HG03103 (cell line): ENCODE measurements at regions not wholly inside any gene's neighbourhood (a gene's known extent, or its start where the extent isn't known, plus 50 kb on each side); places are given as distances from the start of the nearest gene placed in this dataset.
A peak's percentile ranks its signal among the peaks of the same experiment; 100 is the strongest.

Source experiments
- ATAC-seq: cut with Tn5 transposase; IDR thresholded peaks from one replicate; pipeline ENCODE4 v1.9.1; 2021; ENCODE audit warnings: low read depth; ENCODE audit not compliant: unreplicated experiment

DNA sequence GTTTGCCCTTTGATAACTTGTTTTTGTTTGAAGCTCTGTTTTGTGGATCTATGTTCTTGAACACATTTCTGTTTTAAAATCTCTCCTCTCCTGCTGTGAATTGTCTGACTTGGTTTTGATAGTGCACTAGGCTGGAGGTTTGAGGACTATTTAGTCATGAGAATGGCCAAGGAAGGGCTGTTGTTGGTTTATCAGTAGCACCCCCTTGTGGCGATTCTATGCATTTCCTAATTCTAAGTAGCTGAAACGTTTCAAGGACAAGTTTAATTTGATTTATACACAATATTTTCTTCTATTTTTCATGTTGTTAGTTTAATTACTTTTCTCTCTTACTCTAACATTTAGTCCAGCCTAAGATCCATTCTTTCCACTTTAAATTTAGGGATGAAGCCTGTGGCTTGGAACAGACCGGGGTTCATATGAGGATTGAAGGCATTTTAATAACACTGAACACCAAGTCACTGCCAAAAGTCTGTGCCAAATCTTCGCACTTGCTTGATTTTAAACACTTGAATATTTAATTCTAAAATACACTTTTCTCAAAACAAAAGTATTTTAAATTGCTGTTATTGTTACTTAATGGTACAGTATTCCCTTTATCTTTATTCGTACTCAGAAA, 166.0 kb downstream of the SOCS6 start:
- peak; percentile 73 for ATAC-seq

DNA sequence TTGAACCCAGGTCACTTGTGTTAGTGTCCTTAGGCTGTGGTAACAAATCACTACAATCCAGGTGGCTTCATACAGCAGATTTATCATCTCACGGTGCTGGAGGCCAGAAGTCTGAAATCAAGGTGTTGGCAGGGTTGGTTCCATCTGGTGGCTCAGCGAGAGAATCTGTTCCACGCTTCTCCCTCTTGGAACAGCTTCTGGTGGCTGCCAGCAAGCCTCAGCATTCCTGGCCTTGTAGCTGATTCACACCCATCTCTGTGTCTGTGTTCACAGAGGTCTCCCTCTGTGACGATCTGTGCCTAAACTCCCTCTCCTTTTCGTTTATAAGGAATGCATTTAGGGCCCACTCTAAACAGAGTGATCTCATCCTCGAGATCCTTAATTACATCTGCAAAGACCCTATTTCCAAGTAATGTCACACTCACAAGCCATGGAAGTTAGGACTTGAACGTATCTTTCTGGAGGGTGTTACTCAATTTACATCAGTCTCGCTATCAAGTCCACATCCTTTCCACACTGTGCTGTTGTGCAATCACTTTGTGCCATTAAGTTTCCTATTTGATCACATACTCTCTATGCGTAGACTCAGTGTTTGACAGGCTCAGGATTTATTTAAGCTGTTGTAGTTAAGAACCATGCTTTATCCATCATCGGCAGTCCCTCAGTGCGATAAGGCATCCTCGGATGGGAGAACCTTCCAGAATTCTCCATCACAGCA, 164.4 kb downstream of the SOCS6 start:
- no peak for ATAC-seq

DNA sequence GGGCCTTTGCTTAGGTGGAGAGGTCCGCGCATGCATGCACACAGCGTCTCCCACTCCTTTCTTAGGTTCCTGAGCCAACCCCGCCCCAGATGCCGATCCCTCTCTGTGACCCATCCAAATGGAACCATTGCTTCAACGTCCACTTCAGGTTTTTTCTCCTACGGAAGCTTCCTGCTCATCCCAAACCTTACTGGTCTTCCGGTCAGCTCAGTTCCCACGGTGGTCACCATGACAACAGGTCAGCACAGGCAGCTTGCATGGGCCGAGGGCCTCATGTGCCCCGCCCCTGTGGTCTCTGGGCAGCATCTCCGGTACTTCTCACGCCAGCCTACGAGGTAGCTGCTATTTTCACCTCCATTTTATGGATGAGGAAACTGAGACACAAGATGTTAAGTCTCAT, 163.7 kb downstream of the SOCS6 start:
- no peak for ATAC-seq

DNA sequence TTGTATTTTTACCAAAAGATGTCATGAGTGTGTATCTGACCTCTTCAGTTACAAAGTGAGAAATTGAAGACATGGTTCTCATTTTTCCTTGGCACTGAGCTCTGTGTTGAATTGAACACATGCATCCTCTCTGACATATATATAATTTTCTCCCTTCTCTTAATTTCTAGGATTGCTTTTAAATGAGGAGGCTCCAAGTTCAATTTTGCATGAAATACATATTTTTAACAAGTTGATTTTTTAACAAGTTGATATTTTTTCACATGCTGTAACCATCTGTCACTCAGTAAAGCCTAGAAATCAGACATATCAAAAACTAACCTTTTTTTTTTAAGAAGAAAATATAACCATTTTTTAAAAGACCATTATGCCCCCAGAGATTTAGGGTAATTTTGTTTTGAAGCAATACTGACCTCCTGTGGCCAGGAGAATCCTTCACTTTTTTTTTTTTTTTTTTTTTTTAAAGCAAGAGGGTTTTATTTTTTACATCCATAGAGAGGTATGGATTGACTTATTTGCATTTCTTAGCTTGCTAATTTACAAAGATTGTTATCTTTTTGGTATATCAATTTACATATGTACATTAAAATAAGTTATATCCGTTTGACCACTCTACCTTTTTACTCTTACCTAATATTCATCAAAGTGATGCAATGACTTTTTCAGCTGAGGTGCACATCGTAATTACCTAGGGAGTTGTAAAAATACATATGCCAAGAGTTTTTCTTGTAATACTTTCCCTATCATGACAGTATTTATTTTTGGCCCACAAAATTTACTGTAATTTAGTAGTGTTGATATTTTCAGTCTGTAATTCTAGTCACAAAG, 161.8 kb downstream of the SOCS6 start:
- no peak for ATAC-seq

DNA sequence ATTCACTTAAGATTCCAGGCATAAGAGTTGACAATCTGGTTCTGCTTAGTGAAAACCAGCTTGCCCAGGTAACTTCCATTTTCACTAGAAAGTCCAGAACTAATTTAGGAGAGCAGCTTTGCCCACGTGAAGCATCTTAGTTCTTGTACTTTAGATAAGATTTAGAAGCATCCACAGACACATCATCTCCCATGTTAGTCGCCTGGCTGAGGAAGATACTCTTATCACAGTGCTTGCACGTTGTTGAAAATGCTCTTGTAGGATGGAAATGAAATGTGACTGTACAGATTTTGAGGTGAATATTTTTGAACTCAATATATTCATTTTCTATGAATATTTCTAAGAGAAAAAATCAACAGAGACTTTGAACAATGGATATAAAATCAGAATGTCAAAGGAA, 159.7 kb downstream of the SOCS6 start:
- ATAC-seq: no peak

DNA sequence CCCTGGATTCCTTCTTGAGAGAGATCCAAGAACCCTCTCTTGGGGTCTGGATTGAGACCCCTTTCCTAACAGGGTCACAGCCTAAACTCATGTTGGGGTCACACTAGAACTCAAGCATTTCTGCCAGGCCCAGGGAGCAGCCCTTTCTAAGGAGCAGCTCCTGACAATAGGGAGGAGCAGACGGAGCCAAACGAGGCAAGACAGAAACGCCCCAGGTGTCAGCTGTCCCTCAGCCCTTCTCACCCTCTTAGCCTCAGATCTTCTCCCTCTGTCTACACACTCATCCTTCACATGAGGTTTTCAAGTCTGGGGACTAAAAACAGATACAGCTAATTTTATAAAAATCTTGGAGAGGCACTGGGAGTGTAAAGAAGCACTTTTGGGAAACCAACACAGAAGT, 157.2 kb downstream of the SOCS6 start:
- ATAC-seq: no peak

DNA sequence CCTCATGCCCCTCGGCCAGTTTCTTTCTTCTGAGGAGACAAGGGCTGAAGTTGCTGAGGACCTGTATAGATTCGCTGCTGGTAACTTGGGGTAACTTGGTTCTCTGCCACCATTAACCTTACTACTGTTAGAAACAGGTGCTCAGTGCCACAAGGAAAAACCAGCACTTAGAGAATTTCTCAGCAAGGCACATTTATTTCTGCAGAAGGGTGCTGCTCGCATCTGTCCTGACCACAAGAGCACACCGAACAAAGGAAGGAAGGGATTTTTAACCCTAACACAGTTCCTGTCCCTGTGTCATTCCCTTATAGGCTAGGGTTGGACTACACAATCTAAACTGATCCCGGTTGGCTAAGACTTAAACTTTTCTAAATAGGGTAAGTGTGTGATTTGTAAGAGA, 154.1 kb downstream of the SOCS6 start:
- ATAC-seq: no peak

DNA sequence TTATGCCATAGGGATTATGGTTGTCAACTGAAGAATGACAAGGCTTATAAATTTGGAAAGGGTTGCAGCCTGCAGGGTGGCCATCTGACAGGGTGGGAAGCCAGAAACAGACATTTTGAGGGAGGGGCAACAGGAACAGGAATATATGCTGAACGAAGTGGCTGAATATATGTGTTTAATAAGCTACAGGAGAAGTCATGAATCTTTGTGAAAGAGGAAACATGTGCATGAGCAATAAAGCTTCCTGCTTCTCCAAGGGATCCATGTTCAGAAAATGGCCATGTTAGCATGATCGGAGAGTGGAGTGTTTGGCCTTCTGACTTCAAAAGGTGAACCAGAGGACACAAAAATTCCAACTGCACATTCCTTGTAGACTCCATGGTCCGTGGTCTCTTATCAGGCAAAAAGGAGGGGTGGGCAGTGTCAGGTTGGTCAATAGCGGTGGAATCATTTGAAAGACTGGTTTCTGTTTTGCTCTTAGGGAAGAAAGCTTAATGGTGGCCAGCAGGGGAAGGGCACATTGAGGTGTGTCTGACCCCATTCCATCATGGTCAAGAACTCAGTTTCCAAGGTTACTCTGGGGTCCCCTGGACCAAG, 144.1 kb downstream of the SOCS6 start:
- ATAC-seq: no peak

DNA sequence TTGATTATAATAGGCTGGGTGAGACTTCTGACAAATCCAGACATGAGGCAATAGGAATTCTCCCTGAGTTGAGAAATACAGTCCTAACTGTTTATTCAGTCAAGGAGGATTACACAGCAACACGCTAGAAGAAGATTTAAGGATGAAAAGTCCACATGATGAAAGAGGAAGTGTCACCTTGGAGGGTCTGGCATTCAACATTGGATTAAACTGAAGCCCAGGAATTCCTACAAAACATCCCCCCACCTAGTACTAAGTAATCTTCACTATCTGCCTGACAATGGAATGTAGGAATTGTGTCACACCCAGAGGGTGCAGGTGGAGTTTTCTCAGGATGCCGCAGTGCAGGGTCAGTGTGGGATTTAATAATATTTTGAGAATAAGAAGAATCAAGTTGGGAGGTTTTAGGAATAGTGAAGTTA, 142.4 kb downstream of the SOCS6 start:
- no peak for ATAC-seq

DNA sequence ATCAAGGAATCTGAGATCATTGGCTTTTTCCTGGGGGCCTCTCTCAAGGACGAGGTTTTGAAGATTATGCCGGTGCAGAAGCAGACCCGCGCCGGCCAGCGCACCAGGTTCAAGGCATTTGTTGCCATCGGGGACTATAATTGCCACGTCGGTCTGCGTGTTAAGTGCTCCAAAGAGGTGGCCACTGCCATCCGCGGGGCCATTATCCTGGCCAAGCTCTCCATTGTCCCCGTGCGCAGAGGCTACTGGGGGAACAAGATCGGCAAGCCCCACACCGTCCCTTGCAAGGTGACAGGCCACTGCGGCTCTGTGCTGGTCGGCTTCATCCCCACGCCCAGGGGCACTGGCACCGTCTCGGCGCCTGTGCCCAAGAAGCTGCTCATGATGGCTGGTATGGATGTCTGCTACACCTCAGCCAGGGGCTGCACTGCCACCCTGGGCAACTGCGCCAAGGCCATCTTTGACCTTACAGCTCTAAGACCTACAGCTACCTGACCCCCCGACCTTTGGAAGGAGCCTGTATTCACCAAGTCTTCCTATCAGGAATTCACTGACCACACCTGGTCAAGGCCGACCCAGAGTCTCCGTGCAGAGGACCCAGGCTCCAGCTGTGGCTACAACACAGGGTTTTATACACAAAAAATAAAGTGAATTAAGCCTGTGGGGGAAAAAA, 141.8 kb downstream of the SOCS6 start:
- ATAC-seq: no peak

DNA sequence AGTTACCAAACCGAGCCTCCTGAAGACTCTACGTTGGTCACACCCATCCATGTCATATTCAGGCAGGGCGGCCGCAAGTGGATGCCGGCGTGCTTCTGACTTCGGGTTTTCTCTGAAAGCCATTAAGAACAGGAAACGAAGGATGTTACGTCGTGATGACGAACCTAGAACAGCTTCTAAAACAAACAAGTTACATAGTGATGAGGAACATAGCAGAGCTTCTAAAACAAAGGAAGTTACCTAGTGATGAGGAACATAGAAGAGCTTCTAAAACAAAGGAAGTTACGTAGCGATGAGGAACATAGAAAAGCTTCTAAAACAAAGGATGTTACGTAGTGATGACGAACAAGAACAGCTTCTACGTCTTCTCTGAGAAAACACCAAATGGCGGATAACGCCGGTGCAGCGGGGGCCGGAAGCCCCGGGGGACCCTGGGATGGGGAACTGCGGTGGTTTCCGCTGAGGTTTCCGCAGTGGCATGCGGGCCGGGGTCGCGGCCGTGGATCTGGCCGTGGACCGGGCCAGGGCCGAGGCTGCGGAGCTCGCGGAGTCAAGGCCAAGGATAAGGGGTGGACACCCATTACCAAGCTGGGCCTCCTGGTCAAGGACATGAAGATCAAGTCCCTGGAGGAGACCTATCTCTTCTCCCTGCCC, 141.1 kb downstream of the SOCS6 start:
- ATAC-seq: no peak

DNA sequence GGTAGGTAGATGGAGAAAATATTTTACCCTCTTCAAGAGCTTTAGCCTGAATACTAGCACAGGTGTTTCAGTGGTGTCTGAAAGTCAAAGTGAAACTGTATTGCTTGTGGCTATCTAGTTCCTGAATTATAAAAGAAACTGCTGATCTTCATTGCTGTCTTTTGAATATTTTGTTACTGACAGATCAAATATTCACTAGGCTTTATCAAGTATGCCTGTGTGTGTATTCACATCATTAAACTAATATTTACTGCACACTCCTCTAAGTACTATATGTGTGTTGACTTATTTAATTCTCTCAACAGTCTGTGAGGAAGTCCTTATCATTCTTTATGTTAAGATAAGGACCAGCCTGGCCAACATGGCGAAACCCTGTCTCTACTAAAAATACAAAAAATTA, 139.6 kb downstream of the SOCS6 start:
- ATAC-seq: peak; percentile 99

DNA sequence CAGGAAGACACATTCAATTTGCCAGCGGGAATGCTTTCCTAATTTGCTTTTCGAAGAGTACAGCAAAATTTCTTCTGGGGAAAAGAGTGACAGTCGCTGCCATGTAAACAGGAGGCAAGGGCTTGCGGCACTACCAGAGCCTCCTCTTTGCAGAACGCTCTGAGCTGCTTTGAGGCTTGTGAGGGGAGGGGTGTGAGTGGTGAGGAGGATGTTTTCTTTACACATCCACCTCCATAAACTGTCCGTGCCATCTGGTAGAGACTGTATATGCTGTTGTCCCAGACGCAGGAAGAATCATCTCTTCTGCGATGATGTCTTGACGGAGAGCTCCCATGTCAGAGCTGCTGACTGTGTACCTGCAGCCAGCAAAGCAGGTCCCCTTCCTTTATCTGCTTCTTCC, 138.0 kb downstream of the SOCS6 start:
- ATAC-seq: no peak

DNA sequence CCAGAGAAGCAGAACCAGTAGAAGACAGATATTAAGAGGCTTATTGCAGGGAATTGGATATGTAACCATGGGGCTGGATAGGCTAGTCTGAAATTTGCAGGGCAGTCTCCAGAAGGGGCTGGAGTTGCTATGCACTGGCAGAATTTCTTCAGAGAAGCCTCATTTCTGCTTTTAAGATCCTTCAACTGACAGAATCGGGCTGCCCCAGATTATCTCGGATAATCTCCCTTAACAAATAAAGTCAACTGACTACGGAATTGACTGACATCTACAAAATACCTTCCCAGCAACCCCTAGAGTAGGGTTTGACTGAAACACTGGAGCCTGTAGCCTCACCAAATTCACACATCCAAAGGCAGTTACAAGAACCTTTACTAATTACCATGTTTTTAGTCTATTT, 136.4 kb downstream of the SOCS6 start:
- no peak for ATAC-seq

DNA sequence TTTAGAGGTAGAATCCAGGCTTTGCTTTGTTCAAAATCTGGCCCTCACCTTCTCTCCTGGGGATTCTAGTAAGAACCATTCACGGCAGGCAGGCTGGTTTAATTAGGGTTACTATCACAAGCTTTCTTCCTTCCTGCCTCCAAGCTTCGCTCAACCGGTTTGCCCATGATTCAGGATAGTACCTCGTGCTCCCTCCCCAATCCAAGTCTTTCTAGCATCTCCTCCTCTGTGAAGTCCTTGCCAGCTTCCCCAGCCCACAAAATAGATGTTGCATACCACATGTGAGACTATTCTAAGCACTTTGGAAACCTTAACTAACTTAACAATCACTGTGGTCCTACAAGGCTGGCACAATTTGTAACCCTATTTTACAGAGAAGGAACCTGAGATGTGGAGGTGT, 135.1 kb downstream of the SOCS6 start:
- ATAC-seq: no peak

DNA sequence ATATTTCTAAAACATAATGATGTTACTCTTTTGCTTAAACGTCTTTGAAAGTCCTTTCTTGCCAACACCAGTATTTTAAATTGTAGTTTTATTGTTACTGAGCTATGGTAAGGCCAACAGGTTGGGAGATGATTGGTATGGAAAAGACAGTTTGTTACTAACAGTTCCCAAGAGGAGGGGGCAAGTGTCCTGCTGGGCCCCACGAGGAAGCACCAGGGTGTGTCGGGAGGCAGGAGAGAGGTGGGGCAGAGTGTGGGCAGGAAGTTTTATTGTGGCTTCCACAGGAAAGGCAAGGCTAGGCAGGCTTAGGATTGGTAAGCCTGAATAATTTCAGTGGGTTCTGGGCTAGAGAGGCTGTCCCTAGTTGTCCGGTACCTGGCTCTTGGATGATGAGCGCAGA, 134.3 kb downstream of the SOCS6 start:
- no peak for ATAC-seq

DNA sequence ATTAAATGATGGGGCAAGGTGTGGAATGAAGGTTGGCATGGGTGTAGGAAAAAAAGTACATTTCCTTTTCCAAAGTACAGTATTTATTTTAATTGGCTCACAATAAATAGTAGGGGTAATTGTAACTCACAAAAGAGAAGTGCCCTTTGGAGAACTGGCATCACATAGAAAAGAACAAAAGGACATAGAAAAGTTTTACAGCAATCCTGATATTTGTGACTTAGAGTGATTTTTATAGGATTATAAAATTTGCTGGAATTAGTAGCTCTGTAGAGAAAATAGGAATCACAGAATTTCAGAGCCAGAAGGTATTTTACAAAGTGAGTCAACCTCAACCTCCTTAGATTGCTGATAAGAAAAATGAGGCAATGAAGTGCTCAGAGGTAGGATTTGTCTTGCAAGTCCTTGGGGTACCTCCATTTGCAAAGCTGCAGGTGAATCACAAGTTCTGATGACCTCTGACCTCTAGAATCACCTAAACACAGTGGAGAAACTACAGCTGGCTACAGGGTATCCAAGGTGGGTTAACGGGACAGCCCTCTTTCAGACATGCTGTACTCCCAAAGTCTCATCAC, 133.6 kb downstream of the SOCS6 start:
- no peak for ATAC-seq

DNA sequence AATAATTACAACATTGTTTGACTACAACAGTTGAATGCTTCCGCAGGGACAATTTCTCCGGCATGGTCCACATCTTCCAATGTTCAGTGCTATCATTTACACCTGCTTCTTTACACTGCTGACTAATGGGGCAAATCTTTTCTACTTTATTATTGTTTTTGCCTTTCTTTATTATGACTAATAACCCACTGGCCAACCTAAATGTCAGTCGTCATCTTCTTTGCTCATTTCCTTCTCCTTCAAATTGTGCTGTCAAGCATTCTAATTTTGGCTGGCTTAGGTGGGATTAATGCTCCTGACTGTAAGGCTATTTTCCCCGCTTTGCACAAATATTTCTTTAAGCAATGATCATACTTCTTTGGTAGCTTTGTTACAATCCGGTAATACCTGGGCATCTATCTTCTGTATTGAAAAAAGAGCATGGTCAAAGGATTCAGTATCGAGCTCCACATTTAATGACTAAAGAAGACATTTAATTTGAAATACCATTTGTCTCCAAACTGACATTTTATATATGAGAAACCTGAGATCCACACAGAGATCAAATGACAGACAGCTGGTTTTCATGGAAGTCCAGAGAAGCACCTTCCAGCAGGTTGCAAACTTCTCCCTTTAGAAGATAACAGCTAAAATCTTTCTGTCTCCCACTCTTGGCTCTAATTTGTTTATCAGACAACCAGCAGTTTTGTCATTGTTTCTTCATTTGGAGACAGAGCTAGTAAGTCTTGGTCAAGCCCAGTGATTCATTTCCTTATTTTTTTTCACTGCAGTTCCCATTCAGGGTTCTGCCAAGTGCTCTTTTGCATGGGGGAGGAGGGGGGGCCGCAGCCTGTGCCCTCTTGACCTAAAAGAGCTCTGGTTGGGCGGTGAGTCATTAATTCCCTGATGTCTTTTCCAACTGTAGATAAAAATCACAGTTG, 132.9 kb downstream of the SOCS6 start:
- ATAC-seq: no peak
